HG02610 (cell line): ENCODE measurements at regions not wholly inside any gene's neighbourhood (a gene's known extent, or its start where the extent isn't known, plus 50 kb on each side); places are given as distances from the start of the nearest gene placed in this dataset.
A peak's percentile ranks its signal among the peaks of the same experiment; 100 is the strongest.

Source experiments
- ATAC-seq: cut with Tn5 transposase; IDR thresholded peaks from one replicate; pipeline ENCODE4 v1.9.1; 2021; ENCODE audit warnings: mild to moderate bottlenecking, moderate library complexity; ENCODE audit not compliant: unreplicated experiment

DNA sequence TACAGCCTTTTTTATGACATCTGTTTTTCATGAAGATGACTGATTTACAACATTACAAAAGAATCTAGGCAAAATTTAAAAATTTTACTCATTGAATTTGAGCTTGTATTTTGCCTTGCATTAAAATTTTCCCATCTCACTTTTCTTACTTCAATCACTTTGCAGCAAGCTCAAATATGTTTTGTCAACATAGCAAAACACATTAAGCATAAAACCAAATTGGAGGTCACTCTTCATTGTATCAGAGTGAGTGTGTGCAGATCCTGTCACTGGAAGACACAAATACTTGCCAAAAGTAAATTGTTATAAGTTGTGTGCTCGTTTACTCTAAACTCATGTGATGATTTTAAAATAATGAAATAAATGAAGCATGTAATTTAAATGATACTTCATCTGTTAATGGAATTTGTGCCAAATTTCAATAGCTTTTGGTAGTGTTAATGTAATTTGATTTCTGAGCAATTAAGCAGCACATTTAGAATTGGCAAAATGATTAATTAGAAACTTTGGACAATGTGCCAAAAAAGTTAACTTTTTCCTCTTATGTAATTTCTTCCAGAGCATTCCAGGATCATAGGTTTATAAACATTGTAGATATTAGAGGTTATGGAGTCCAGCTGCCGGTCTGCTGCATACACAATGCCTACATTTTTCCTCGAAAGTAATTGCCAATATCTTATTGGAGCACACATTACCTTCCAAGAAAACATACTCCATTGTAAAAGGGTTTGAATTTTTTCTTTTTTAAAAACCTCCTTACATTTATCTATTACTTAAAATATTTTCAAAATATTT is 1078.2 kb upstream of the LRRTM3 start:
- no peak for ATAC-seq

DNA sequence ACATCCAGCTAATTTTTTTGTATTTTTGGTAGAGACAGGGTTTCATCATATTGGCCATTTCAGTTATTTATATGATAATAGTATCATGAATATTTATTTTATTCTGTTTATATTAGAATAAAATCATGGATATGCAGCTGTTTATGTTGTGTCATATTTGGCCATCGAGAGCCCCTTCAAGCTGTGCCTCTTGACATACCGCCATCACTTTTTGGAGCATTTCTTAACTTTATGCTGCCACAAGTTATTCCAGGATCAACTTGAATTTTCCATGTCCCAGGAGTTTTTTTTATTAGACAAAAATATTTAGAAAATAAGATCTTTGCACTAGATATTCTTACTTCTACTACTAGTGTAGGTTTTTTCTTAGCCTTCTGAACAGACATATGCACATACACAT is 1067.0 kb upstream of the LRRTM3 start:
- no peak for ATAC-seq

DNA sequence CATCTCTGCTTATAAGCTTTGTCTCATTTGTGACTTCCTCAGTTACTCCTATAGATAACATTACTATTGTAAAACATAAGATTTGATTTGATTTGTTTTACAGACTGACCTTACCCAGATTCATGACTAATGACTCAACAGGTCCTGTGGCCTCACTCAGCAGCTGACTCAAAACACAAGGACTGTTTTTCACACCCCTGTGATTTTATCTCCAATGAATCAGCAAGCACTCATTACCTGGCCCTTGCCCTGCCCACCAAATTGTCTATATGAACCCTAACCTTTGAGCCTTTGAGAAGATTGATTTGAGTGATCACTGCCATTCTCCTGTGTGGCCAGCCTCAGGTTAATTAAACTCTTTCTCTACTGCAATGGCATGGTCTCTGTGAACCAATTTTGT is 1064.6 kb upstream of the LRRTM3 start:
- ATAC-seq: peak; percentile 99
